Neuronal stem cell (in vitro differentiated cells): ENCODE measurements at regions not wholly inside any gene's neighbourhood (a gene's known extent, or its start where the extent isn't known, plus 50 kb on each side); places are given as distances from the start of the nearest gene placed in this dataset.
A peak's percentile ranks its signal among the peaks of the same experiment; 100 is the strongest.

Source experiments
- DNase-seq: peaks from one replicate; pipeline ENCODE4 v3.0.0-alpha.2; 2013; ENCODE audit warnings: low spot score
- H2AFZ ChIP-seq: one replicate; pipeline ENCODE4 v1.6.1; 2013; ENCODE audit warnings: mild to moderate bottlenecking, low read length, inconsistent platforms
- H2AK5ac ChIP-seq: 2 replicates; pipeline ENCODE4 v1.6.1; 2013; ENCODE audit warnings: low read depth, mild to moderate bottlenecking, inconsistent platforms, low read length, moderate library complexity, mixed read lengths
- H2BK120ac ChIP-seq: 2 replicates; pipeline ENCODE4 v1.6.1; 2013; ENCODE audit warnings: low read depth, mild to moderate bottlenecking, inconsistent platforms, low read length, moderate library complexity, mixed read lengths
- H2BK12ac ChIP-seq: one replicate; pipeline ENCODE4 v1.6.1; 2013; ENCODE audit warnings: low read length, inconsistent platforms
- H2BK15ac ChIP-seq: 2 replicates; pipeline ENCODE4 v1.6.1; 2013; ENCODE audit warnings: mild to moderate bottlenecking, low read length, inconsistent platforms, mixed read lengths
- H2BK5ac ChIP-seq: one replicate; pipeline ENCODE4 v1.6.1; 2013; ENCODE audit warnings: inconsistent platforms, mild to moderate bottlenecking, low read length, moderate library complexity
- H3K14ac ChIP-seq: one replicate; pipeline ENCODE4 v1.6.1; 2013; ENCODE audit warnings: low read length, inconsistent platforms
- H3K18ac ChIP-seq: 2 replicates; pipeline ENCODE4 v1.6.1; 2013; ENCODE audit warnings: low read length, inconsistent platforms
- H3K23ac ChIP-seq: 2 replicates; pipeline ENCODE4 v1.6.1; 2013; ENCODE audit warnings: low read depth, mild to moderate bottlenecking, mixed read lengths, low read length, inconsistent platforms; ENCODE audit not compliant: poor library complexity
- H3K27ac ChIP-seq: replicated peaks from 3 replicates; pipeline ENCODE4 v1.5.1; 2013; ENCODE audit warnings: low read length, inconsistent platforms
- H3K27me3 ChIP-seq, 3 experiments: 2 replicates each; pipeline ENCODE4 v1.6.1; 2013; ENCODE audit warnings: low read length in 3 of 3, mild to moderate bottlenecking in 2 of 3, inconsistent platforms in 1 of 3, low read depth in 1 of 3, mixed read lengths in 1 of 3, moderate library complexity in 1 of 3; ENCODE audit not compliant: control insufficient read depth in 3 of 3, insufficient read depth in 3 of 3
- H3K36me3 ChIP-seq, 2 donors: replicated peaks in 1 of 2; 2 replicates each; pipeline ENCODE4 v1.6.1; 2013; ENCODE audit warnings: low read length in 2 of 2; ENCODE audit not compliant: control insufficient read depth in 2 of 2, insufficient read depth in 2 of 2
- H3K4ac ChIP-seq: 2 replicates; pipeline ENCODE4 v1.6.1; 2013; ENCODE audit warnings: inconsistent platforms, mild to moderate bottlenecking, low read length, moderate library complexity
- H3K4me1 ChIP-seq, 2 donors: 1 replicate in 1 of 2; 2 replicates in 1 of 2; pipeline ENCODE4 v1.6.1; 2013; ENCODE audit warnings: low read length in 2 of 2, low read depth in 1 of 2; ENCODE audit not compliant: control insufficient read depth in 2 of 2, insufficient read depth in 1 of 2
- H3K4me2 ChIP-seq: one replicate; pipeline ENCODE4 v1.6.1; 2013; ENCODE audit warnings: mild to moderate bottlenecking, low read length, inconsistent platforms; ENCODE audit not compliant: insufficient read depth, poor library complexity, severe bottlenecking
- H3K4me3 ChIP-seq, 2 donors: 2 replicates each; pipeline ENCODE4 v1.5.1; 2013; ENCODE audit warnings: low read length in 2 of 2, mild to moderate bottlenecking in 2 of 2, inconsistent platforms in 1 of 2, moderate library complexity in 1 of 2
- H3K79me1 ChIP-seq: one replicate; pipeline ENCODE4 v1.6.1; 2013; ENCODE audit warnings: low read depth, mild to moderate bottlenecking, inconsistent platforms, low read length, moderate library complexity
- H3K9ac ChIP-seq: one replicate; pipeline ENCODE4 v1.6.1; 2013; ENCODE audit warnings: mild to moderate bottlenecking, low read depth, low read length, inconsistent platforms; ENCODE audit not compliant: poor library complexity
- H3K9me3 ChIP-seq, 2 donors: replicated peaks in 1 of 2; 2 replicates each; pipeline versions ENCODE3 to v1.6.1; 2013; ENCODE audit warnings: low read length in 2 of 2, mild to moderate bottlenecking in 2 of 2, inconsistent platforms in 1 of 2, low read depth in 1 of 2, mixed read lengths in 1 of 2, moderate library complexity in 1 of 2; ENCODE audit not compliant: control insufficient read depth in 2 of 2, insufficient read depth in 1 of 2
- H4K8ac ChIP-seq: one replicate; pipeline ENCODE4 v1.6.1; 2013; ENCODE audit warnings: low read depth, mild to moderate bottlenecking, inconsistent platforms, low read length, moderate library complexity
- H4K91ac ChIP-seq: one replicate; pipeline ENCODE4 v1.6.1; 2013; ENCODE audit warnings: low read length, low read depth, mild to moderate bottlenecking, inconsistent platforms; ENCODE audit not compliant: poor library complexity
- WGBS, 2 donors: extraction: QIAGEN DNeasy Blood & Tissue Kit; methylation state at CpG; one replicate each; pipeline ENCODE4 v1.1.7; 2013; ENCODE audit warnings: missing lambda C conversion rate in 2 of 2, mixed read lengths in 1 of 2; ENCODE audit not compliant: insufficient read length in 2 of 2, insufficient replicate concordance in 1 of 2; ENCODE audit errors: extremely low coverage in 2 of 2; 5-methylcytosine and 5-hydroxymethylcytosine counted together

GRCh38 chr12:27133022-27133590 lies 50.7 kb upstream of the C12orf71 start:
- H3K4ac ChIP-seq, result no peak overlapping the region
- no peak for DNase-seq
- no peaks in the 10 kb centered on the region for H3K36me3 ChIP-seq
- H3K27ac ChIP-seq, result no peak overlapping the region
- H4K8ac ChIP-seq, result no peak overlapping the region
- WGBS, 2 donors, result no CpG with 5 or more reads among the region's 1 CpG
- H2BK120ac ChIP-seq, result no peak overlapping the region
- no peaks in the 10 kb centered on the region for H3K4me1 ChIP-seq
- no peaks in the 10 kb centered on the region for H3K9me3 ChIP-seq
- H3K9ac ChIP-seq, result no peak overlapping the region
- no peak overlapping the region for H2BK12ac ChIP-seq
- H3K4me2 ChIP-seq, result no peak overlapping the region
- H3K18ac ChIP-seq, result no peak overlapping the region
- H3K23ac ChIP-seq, result no peak overlapping the region
- H2BK15ac ChIP-seq, result no peak overlapping the region
- H2BK5ac ChIP-seq, result no peak overlapping the region
- no peak overlapping the region for H3K4me3 ChIP-seq
- no peaks in the 10 kb centered on the region for H3K79me1 ChIP-seq
- no peak overlapping the region for H4K91ac ChIP-seq
- H3K27me3 ChIP-seq, result no peaks in the 10 kb centered on the region
- no peak overlapping the region for H3K14ac ChIP-seq
- no peak overlapping the region for H2AK5ac ChIP-seq
- no peak overlapping the region for H2AFZ ChIP-seq

- Histone ChIP-seq H3K27me3 (no peaks in the 10 kb centered on the region), H3K23ac (no peak overlapping the region), H3K79me1 (no peaks in the 10 kb centered on the region), H2BK15ac (no peak overlapping the region), H2AK5ac (no peak overlapping the region), H2AFZ (no peak overlapping the region), H3K36me3 (no peaks in the 10 kb centered on the region), H3K4ac (no peak overlapping the region), H2BK12ac (no peak overlapping the region), H3K4me2 (no peak overlapping the region), H3K27ac (no peak overlapping the region), H3K4me1 (no peaks in the 10 kb centered on the region), H3K18ac (no peak overlapping the region), H3K9ac (no peak overlapping the region), H3K14ac (no peak overlapping the region), H3K4me3 (no peak overlapping the region), H4K8ac (no peak overlapping the region), H2BK120ac (no peak overlapping the region), H4K91ac (no peak overlapping the region), H2BK5ac (no peak overlapping the region), H3K9me3 (no peaks in the 10 kb centered on the region)
- no CpG with 5 or more reads among the region's 2 CpGs for WGBS, 2 donors
- DNase-seq, result no peak
Measured at GRCh38 chr12:27140478-27140969, 58.1 kb upstream of the C12orf71 start.

GRCh38 chr12:27142101-27142721 lies 59.8 kb upstream of the C12orf71 start:
- Histone ChIP-seq H4K91ac (no peak overlapping the region), H2BK15ac (no peak overlapping the region), H3K18ac (no peak overlapping the region), H3K4ac (no peak overlapping the region), H3K79me1 (no peaks in the 10 kb centered on the region), H3K23ac (no peak overlapping the region), H2BK5ac (no peak overlapping the region), H3K4me1 (no peaks in the 10 kb centered on the region), H2AK5ac (no peak overlapping the region), H3K4me3 (no peak overlapping the region), H3K27me3 (no peaks in the 10 kb centered on the region), H2BK120ac (no peak overlapping the region), H4K8ac (no peak overlapping the region), H3K27ac (no peak overlapping the region), H2AFZ (no peak overlapping the region), H3K9ac (no peak overlapping the region), H3K36me3 (no peaks in the 10 kb centered on the region), H2BK12ac (no peak overlapping the region), H3K9me3 (no peaks in the 10 kb centered on the region), H3K14ac (no peak overlapping the region), H3K4me2 (no peak overlapping the region)
- no CpG with 5 or more reads among the region's 3 CpGs for WGBS, 2 donors
- DNase-seq, result peak; percentile 71

- WGBS, 2 donors, result no CpG with 5 or more reads among the region's 7 CpGs
- H2BK120ac ChIP-seq, result no peak overlapping the region
- DNase-seq, result no peak
Measured at GRCh38 chr12:27143256-27144069, 61.1 kb upstream of the C12orf71 start.

More at GRCh38 chr12:27143256-27144069, 61.1 kb upstream of the C12orf71 start:
- no peaks in the 10 kb centered on the region for H3K36me3 ChIP-seq
- H2AK5ac ChIP-seq, result no peak overlapping the region
- no peaks in the 10 kb centered on the region for H3K79me1 ChIP-seq
- no peaks in the 10 kb centered on the region for H3K27me3 ChIP-seq
- no peak overlapping the region for H3K27ac ChIP-seq
- no peaks in the 10 kb centered on the region for H3K9me3 ChIP-seq
- H3K4me3 ChIP-seq, result no peak overlapping the region
- H2BK15ac ChIP-seq, result no peak overlapping the region
- no peak overlapping the region for H4K91ac ChIP-seq
- no peaks in the 10 kb centered on the region for H3K4me1 ChIP-seq
- no peak overlapping the region for H3K14ac ChIP-seq
- no peak overlapping the region for H3K4me2 ChIP-seq
- no peak overlapping the region for H3K4ac ChIP-seq
- H2BK12ac ChIP-seq, result no peak overlapping the region
- H3K9ac ChIP-seq, result no peak overlapping the region
- no peak overlapping the region for H4K8ac ChIP-seq
- no peak overlapping the region for H2BK5ac ChIP-seq
- no peak overlapping the region for H2AFZ ChIP-seq
- no peak overlapping the region for H3K18ac ChIP-seq
- H3K23ac ChIP-seq, result no peak overlapping the region
